H1 (cell line): ENCODE measurements at regions not wholly inside any gene's neighbourhood (a gene's known extent, or its start where the extent isn't known, plus 50 kb on each side); places are given as distances from the start of the nearest gene placed in this dataset.

Experiments
- CTCF ChIA-PET: fragments of 300-600 bp; sonication (Branson Sonifier 250); formaldehyde crosslinking; loops from one replicate; lab custom pipeline; 2021; ENCODE audit not compliant: partially characterized antibody; lab: Charles Lee
- POLR2A ChIA-PET: fragments of 300-600 bp; sonication (Branson Sonifier 250); formaldehyde crosslinking; loops from one replicate; lab custom pipeline; 2021; ENCODE audit warnings: inconsistent platforms; ENCODE audit not compliant: partially characterized antibody; lab: Charles Lee
- DNase-seq, 2 experiments: peaks; one replicate each; pipeline versions ENCODE4 v3.0.0 to v3.0.0-alpha.2; 2010 to 2022; ENCODE audit warnings: low spot score in 2 of 2, low read depth in 1 of 2, mixed read lengths in 1 of 2
- FAIRE-seq: peaks from 2 replicates; lab custom pipeline; 2011; peaks lifted over from hg19 to GRCh38; lab: Jason Lieb, UNC
- H2AFZ ChIP-seq: 2 replicates; pipeline ENCODE4 v1.8.1; 2012; ENCODE audit warnings: low read length, inconsistent platforms
- H2AK5ac ChIP-seq: 2 replicates; pipeline ENCODE4 v1.6.1; 2013; ENCODE audit warnings: low read depth, low read length
- H2BK120ac ChIP-seq: replicated peaks from 2 replicates; pipeline ENCODE3; 2013; ENCODE audit warnings: low read depth, low read length, inconsistent platforms
- H2BK12ac ChIP-seq: 2 replicates; pipeline ENCODE4 v1.6.1; 2013; ENCODE audit warnings: low read depth, low read length
- H2BK15ac ChIP-seq: 2 replicates; pipeline ENCODE4 v1.6.1; 2013; ENCODE audit warnings: low read length
- H2BK20ac ChIP-seq: 2 replicates; pipeline ENCODE4 v1.6.1; 2013; ENCODE audit warnings: low read length
- H2BK5ac ChIP-seq: 2 replicates; pipeline ENCODE4 v1.6.1; 2013; ENCODE audit warnings: low read depth, low read length
- H3K14ac ChIP-seq: 2 replicates; pipeline ENCODE4 v1.6.1; 2013; ENCODE audit warnings: inconsistent platforms; ENCODE audit not compliant: insufficient read length
- H3K18ac ChIP-seq: 2 replicates; pipeline ENCODE4 v1.6.1; 2013; ENCODE audit warnings: low read length; ENCODE audit errors: extremely low read depth
- H3K23ac ChIP-seq: 2 replicates; pipeline ENCODE4 v1.6.1; 2013; ENCODE audit warnings: inconsistent platforms; ENCODE audit not compliant: insufficient read length
- H3K23me2 ChIP-seq: 2 replicates; pipeline ENCODE4 v1.6.1; 2013; ENCODE audit warnings: low read depth, low read length
- H3K27ac ChIP-seq: 2 replicates; pipeline ENCODE4 v1.6.1; 2011; ENCODE audit warnings: low read depth, low read length, inconsistent platforms
- H3K27me3 ChIP-seq, 4 experiments: replicated peaks in 1 of 4; 1 replicate in 1 of 4; 2 replicates in 3 of 4; pipeline versions ENCODE4 v1.6.1 to v1.8.1; 2011 to 2013; ENCODE audit warnings: low read length in 3 of 4, mild to moderate bottlenecking in 3 of 4, inconsistent platforms in 2 of 4, mixed read lengths in 2 of 4, moderate library complexity in 1 of 4; ENCODE audit not compliant: control insufficient read depth in 3 of 4, insufficient read depth in 3 of 4; ENCODE audit errors: extremely low read depth in 1 of 4
- H3K36me3 ChIP-seq, 4 experiments: 2 replicates each; pipeline versions ENCODE4 v1.6.1 to v1.8.1; 2011 to 2013; ENCODE audit warnings: mild to moderate bottlenecking in 4 of 4, low read length in 3 of 4, moderate library complexity in 2 of 4, control low read depth in 1 of 4, inconsistent platforms in 1 of 4; ENCODE audit not compliant: insufficient read depth in 4 of 4, control insufficient read depth in 2 of 4
- H3K4ac ChIP-seq: replicated peaks from 2 replicates; pipeline ENCODE3; 2013; ENCODE audit warnings: low read length, low read depth, mixed read lengths, inconsistent platforms; ENCODE audit not compliant: insufficient read length
- H3K4me1 ChIP-seq, 4 experiments: replicated peaks in 1 of 4; 1 replicate in 1 of 4; 2 replicates in 3 of 4; pipeline versions ENCODE4 v1.6.1 to v1.8.1; 2011 to 2013; ENCODE audit warnings: low read length in 3 of 4, inconsistent platforms in 2 of 4, mixed read lengths in 1 of 4; ENCODE audit not compliant: insufficient read depth in 4 of 4, control insufficient read depth in 3 of 4
- H3K4me2 ChIP-seq, 2 experiments: 2 replicates each; pipeline versions ENCODE4 v1.6.1 to v1.8.1; 2011 to 2013; ENCODE audit warnings: low read depth in 2 of 2, low read length in 2 of 2, control low read depth in 1 of 2, inconsistent platforms in 1 of 2, mild to moderate bottlenecking in 1 of 2; ENCODE audit not compliant: insufficient read depth in 1 of 2
- H3K4me3 ChIP-seq, 4 experiments: fragments of 200-600, 300-600 bp in 1 of 4; sonication (generic), shearing (Covaris generic), sonication (Bioruptor Twin) in 1 of 4; 2 replicates each; pipeline versions ENCODE4 v1.5.1 to v1.8.1; 2011 to 2016; ENCODE audit warnings: low read length in 4 of 4, low read depth in 3 of 4, control low read depth in 2 of 4, inconsistent platforms in 2 of 4, mild to moderate bottlenecking in 2 of 4, mixed read lengths in 1 of 4, moderate library complexity in 1 of 4; ENCODE audit not compliant: insufficient read depth in 2 of 4; ENCODE audit errors: extremely low read depth in 1 of 4
- H3K56ac ChIP-seq: replicated peaks from 2 replicates; pipeline ENCODE3; 2013; ENCODE audit warnings: low read depth, mild to moderate bottlenecking, mixed read lengths, low read length, inconsistent platforms; ENCODE audit not compliant: insufficient read length
- H3K79me1 ChIP-seq: 2 replicates; pipeline ENCODE4 v1.6.1; 2013; ENCODE audit warnings: low read depth, low read length, control low read depth
- H3K79me2 ChIP-seq, 2 experiments: 2 replicates each; pipeline versions ENCODE4 v1.6.1 to v1.8.1; 2012 to 2013; ENCODE audit warnings: low read length in 2 of 2, mild to moderate bottlenecking in 2 of 2, inconsistent platforms in 1 of 2; ENCODE audit not compliant: insufficient read depth in 2 of 2, control insufficient read depth in 1 of 2
- H3K9ac ChIP-seq, 4 experiments: replicated peaks in 1 of 4; 1 replicate in 1 of 4; 2 replicates in 3 of 4; pipeline versions ENCODE4 v1.6.1 to v1.8.1; 2011 to 2013; ENCODE audit warnings: low read depth in 3 of 4, low read length in 3 of 4, control low read depth in 2 of 4, mild to moderate bottlenecking in 2 of 4, moderate library complexity in 2 of 4, inconsistent platforms in 1 of 4; ENCODE audit errors: extremely low read depth in 1 of 4
- H3K9me3 ChIP-seq, 2 experiments: 2 replicates each; pipeline versions ENCODE4 v1.6.1 to v1.8.1; 2012 to 2013; ENCODE audit warnings: mild to moderate bottlenecking in 2 of 2, moderate library complexity in 2 of 2, control low read depth in 1 of 2, inconsistent platforms in 1 of 2, low read depth in 1 of 2, low read length in 1 of 2, mixed read lengths in 1 of 2; ENCODE audit not compliant: insufficient read depth in 2 of 2
- H4K20me1 ChIP-seq, 2 experiments: replicated peaks in 1 of 2; 2 replicates each; pipeline versions ENCODE3 to v1.8.1; 2011 to 2013; ENCODE audit warnings: inconsistent platforms in 2 of 2, low read length in 2 of 2, mild to moderate bottlenecking in 1 of 2; ENCODE audit not compliant: insufficient read depth in 2 of 2, control insufficient read depth in 1 of 2
- H4K5ac ChIP-seq: 2 replicates; pipeline ENCODE4 v1.6.1; 2013; ENCODE audit warnings: low read length, low read depth, mixed read lengths, inconsistent platforms; ENCODE audit not compliant: insufficient read length
- H4K8ac ChIP-seq: 2 replicates; pipeline ENCODE4 v1.8.0; 2013; ENCODE audit warnings: mild to moderate bottlenecking, moderate library complexity, low read length, inconsistent platforms; ENCODE audit not compliant: insufficient read depth; ENCODE audit errors: extremely low read depth
- H4K91ac ChIP-seq: replicated peaks from 2 replicates; pipeline ENCODE3; 2013; ENCODE audit warnings: low read length, mixed read lengths, inconsistent platforms; ENCODE audit not compliant: insufficient read length
- ASH2L ChIP-seq: fragments of 200-600, 300-600 bp; sonication (generic); IDR thresholded peaks from one replicate; pipeline ENCODE4 v1.7.1; 2017; ENCODE audit warnings: low read length
- ATF2 ChIP-seq: IDR thresholded peaks from 2 replicates; pipeline ENCODE4 v1.6.1; 2012; ENCODE audit warnings: low read length, inconsistent platforms
- CEBPB ChIP-seq: IDR thresholded peaks from 2 replicates; pipeline ENCODE4 v1.6.1; 2012; ENCODE audit warnings: low read depth, low read length
- EP300 ChIP-seq, 2 experiments: IDR thresholded peaks; 1 replicate in 1 of 2; 2 replicates in 1 of 2; pipeline ENCODE4 v1.6.1; 2011 to 2012; ENCODE audit warnings: low read depth in 2 of 2, low read length in 2 of 2, mild to moderate bottlenecking in 2 of 2, borderline replicate concordance in 1 of 2, inconsistent platforms in 1 of 2, moderate library complexity in 1 of 2
- FOSL1 ChIP-seq: IDR thresholded peaks from 2 replicates; pipeline ENCODE4 v1.6.1; 2011; ENCODE audit warnings: mild to moderate bottlenecking, low read depth, low read length, moderate library complexity; ENCODE audit not compliant: insufficient read depth
- JUND ChIP-seq: IDR thresholded peaks from 2 replicates; pipeline ENCODE4 v1.6.1; 2011; ENCODE audit warnings: mild to moderate bottlenecking, improper control_type of control experiment, low read length
- KDM4A ChIP-seq: IDR thresholded peaks from one replicate; pipeline ENCODE4 v1.7.1; 2012; ENCODE audit warnings: low read depth, mild to moderate bottlenecking, moderate library complexity, low read length, inconsistent platforms; ENCODE audit not compliant: severe bottlenecking
- MAFK ChIP-seq: IDR thresholded peaks from 2 replicates; pipeline ENCODE4 v1.6.1; 2012; ENCODE audit warnings: low read depth, mild to moderate bottlenecking, improper control_type of control experiment, low read length
- NRF1 ChIP-seq: IDR thresholded peaks from 2 replicates; pipeline ENCODE4 v1.6.1; 2011; ENCODE audit warnings: mild to moderate bottlenecking, low read depth, low read length, improper control_type of control experiment
- PHF8 ChIP-seq: fragments of 200-600 bp; sonication (generic); conservative IDR thresholded peaks from 2 replicates; pipeline ENCODE4 v1.7.1; 2012; ENCODE audit warnings: low read depth, mild to moderate bottlenecking, inconsistent platforms, low read length, moderate library complexity
- POU5F1 ChIP-seq: IDR thresholded peaks from 2 replicates; pipeline ENCODE4 v1.6.1; 2011; ENCODE audit warnings: low read depth, mild to moderate bottlenecking, low read length, moderate library complexity
- SP1 ChIP-seq: IDR thresholded peaks from 2 replicates; pipeline ENCODE4 v1.6.1; 2011; ENCODE audit warnings: low read depth, low read length
- SP4 ChIP-seq: IDR thresholded peaks from 2 replicates; pipeline ENCODE4 v1.6.1; 2012; ENCODE audit warnings: low read length, inconsistent platforms
- WGBS, 2 experiments: shearing (Covaris generic) in 1 of 2; methylation state at CpG; one replicate each; pipeline versions ENCODE4 v1.1.6 to v1.1.7; 2013 to 2015; ENCODE audit warnings: low lambda C conversion rate in 2 of 2, mixed read lengths in 2 of 2, inconsistent platforms in 1 of 2, low coverage in 1 of 2, missing lambda C conversion rate in 1 of 2; ENCODE audit not compliant: insufficient replicate concordance in 2 of 2, insufficient coverage in 1 of 2, insufficient read length in 1 of 2; ENCODE audit errors: extremely low coverage in 1 of 2, missing lambda C conversion rate in 1 of 2; 5-methylcytosine and 5-hydroxymethylcytosine counted together

DNA sequence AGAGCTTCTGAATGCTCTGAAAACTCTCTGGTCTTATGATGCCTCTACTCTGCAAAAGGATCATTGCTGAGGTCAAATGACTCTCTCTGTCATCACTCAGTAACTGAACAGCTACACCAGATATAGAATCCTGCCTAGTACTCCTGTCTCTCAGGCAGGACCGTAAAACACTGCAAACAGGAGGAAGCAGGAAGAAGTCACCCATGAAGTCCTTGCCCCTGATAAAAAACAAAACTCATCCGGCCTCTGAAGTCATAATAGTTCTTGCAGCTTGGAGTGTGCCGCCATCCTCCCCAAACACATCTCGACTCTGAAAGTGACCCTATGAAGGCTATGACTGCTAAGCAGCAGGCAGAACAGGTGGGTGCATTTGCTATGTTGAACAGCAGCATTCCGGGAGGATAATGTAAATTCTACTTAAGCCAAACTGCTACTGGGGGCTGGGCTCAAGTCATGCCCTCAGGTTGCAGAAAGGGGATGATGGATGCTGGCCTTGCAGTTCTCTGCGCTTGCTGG is 81.9 kb upstream of the FAM169A start:
- Histone ChIP-seq H3K79me1 (no peaks in the 10 kb centered on the region), H3K4me1 (peaks cover 3 to 8% (median 5%) of the 10 kb centered on the region in 4 experiments; a peak in 5 of 7 replicates), H2BK120ac (no peak overlapping the region), H3K79me2 (no peaks in the 10 kb centered on the region), H3K4me3 (no peak overlapping the region), H3K23me2 (no peaks in the 10 kb centered on the region), H3K4ac (no peak overlapping the region), H2AK5ac (no peak overlapping the region), H3K4me2 (peak overlapping the region; percentile 32 to 41; a peak in 3 of 4 replicates), H3K27me3 (no peaks in the 10 kb centered on the region), H2BK5ac (no peak overlapping the region), H2BK15ac (no peak overlapping the region; the same call in 1 of the 2 replicates), H3K56ac (no peak overlapping the region), H4K91ac (no peak overlapping the region), H4K8ac (no peak overlapping the region; the same call in 1 of the 2 replicates), H4K20me1 (no peaks in the 10 kb centered on the region), H3K14ac (no peak overlapping the region), H4K5ac (no peak overlapping the region), H3K18ac (0 out of 2 replicates have a peak overlapping the region, but pooled peaks have one; percentile 57), H3K27ac (no peak overlapping the region), H3K23ac (no peak overlapping the region), H3K36me3 (no peaks in the 10 kb centered on the region), H2BK12ac (peak overlapping the region; percentile 31; the same call in 1 of the 2 replicates), H2BK20ac (no peak overlapping the region), H2AFZ (peak overlapping the region; percentile 91), H3K9ac (no peak overlapping the region), H3K9me3 (no peaks in the 10 kb centered on the region)
- POLR2A ChIA-PET, result no interaction called here
- DNase-seq (no peak), FAIRE-seq (no peak)
- CTCF ChIA-PET, result interaction anchor here (0.5 to 2.0 kb wide), 8 partner anchors 13 to 283 kb away, joined by 4 to 8 read pairs (median 5); no protein-coding TSS in a partner anchor
- WGBS, 2 experiments, result 74% methylated on average over 6 of the region's 6 CpGs; no CpG with 5 or more reads in 1 of the 2 experiments
- TF ChIP-seq ASH2L (peak; percentile 62), KDM4A (no peak), FOSL1 (no peak), PHF8 (no peak), MAFK (no peak), SP1 (peak; percentile 59; the same call in 1 of the 2 replicates), CEBPB (no peak), NRF1 (no peak), POU5F1 (no peak), ATF2 (no peak), SP4 (no peak), EP300 (IDR thresholded peaks at IDR 0.05; ENCODE audit: borderline replicate concordance in 1 of 2, low read depth in 2 of 2, low read length in 2 of 2) (no peak), JUND (no peak)
